ENCODE measurements at regions not wholly inside any gene's neighbourhood (a gene's known extent, or its start where the extent isn't known, plus 50 kb on each side); places are given as distances from the start of the nearest gene placed in this dataset.

DNA sequence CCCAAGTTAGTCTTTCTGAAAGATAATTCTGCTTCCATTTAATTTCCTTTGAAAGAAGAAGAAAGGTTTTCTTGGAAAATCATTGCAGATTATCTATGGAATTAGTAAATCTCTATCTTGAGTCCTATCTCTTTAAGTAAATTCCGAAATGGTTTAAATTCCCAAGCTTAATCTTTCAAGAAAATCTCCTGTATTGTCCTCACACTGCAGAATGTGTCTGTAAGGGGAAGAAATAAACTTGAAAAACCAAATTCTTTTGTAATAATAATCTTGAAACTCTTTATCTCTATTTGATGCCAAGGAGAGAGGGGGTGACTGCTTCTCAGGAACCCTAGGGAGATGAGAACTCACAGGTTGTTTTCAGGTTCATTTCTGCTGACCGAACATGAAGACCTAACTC lies 150.8 kb upstream of the ARHGAP28 start:
- Mint-ChIP-seq H3K4me3 (ENCODE audit: unreplicated experiment) (no peak overlapping the region), H3K27me3 (ENCODE audit: low read depth, unreplicated experiment) (peaks cover 2% of the 10 kb centered on the region), H3K9me3 (ENCODE audit: unreplicated experiment) (peaks cover 15% of the 10 kb centered on the region), H3K36me3 (ENCODE audit: low read depth, unreplicated experiment) (no peaks in the 10 kb centered on the region), H3K27ac (ENCODE audit: unreplicated experiment) (no peak overlapping the region), H3K4me1 (ENCODE audit: low read depth, unreplicated experiment) (no peaks in the 10 kb centered on the region)
- no peak for FAIRE-seq
- no peaks in the 10 kb centered on the region for H3K4me1 ChIP-seq (ENCODE audit: insufficient read depth, low read length)
- H3K27me3 ChIP-seq (ENCODE audit: insufficient read depth, low read length) = no peaks in the 10 kb centered on the region
- no peak for DNase-seq (ENCODE audit: low read depth)
- H3K27ac ChIP-seq (ENCODE audit: low read depth, low read length) = no peak overlapping the region
- TF ChIP-seq, protein P1, sequence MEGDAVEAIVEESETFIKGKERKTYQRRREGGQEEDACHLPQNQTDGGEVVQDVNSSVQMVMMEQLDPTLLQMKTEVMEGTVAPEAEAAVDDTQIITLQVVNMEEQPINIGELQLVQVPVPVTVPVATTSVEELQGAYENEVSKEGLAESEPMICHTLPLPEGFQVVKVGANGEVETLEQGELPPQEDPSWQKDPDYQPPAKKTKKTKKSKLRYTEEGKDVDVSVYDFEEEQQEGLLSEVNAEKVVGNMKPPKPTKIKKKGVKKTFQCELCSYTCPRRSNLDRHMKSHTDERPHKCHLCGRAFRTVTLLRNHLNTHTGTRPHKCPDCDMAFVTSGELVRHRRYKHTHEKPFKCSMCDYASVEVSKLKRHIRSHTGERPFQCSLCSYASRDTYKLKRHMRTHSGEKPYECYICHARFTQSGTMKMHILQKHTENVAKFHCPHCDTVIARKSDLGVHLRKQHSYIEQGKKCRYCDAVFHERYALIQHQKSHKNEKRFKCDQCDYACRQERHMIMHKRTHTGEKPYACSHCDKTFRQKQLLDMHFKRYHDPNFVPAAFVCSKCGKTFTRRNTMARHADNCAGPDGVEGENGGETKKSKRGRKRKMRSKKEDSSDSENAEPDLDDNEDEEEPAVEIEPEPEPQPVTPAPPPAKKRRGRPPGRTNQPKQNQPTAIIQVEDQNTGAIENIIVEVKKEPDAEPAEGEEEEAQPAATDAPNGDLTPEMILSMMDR (IDR thresholded peaks at IDR 0.05; ENCODE audit: insufficient read depth, low read depth, low read length) = no peak
- TF ChIP-seq EZH2 (IDR thresholded peaks at IDR 0.05; ENCODE audit: insufficient read depth, low read length) = no peak
- no peak overlapping the region for H3K4me2 ChIP-seq (ENCODE audit: low read length)
- H3K4me3 ChIP-seq (ENCODE audit: insufficient read depth, low read depth, low read length) = no peak overlapping the region
- no peaks in the 10 kb centered on the region for H4K20me1 ChIP-seq (ENCODE audit: insufficient read depth, low read length)
- no peaks in the 10 kb centered on the region for H3K9me3 ChIP-seq (ENCODE audit: insufficient read depth, low read depth, low read length)
- H2AFZ ChIP-seq (ENCODE audit: low read depth, low read length) = no peak overlapping the region
- no peaks in the 10 kb centered on the region for H3K36me3 ChIP-seq (ENCODE audit: insufficient read depth, low read length)
- H3K79me2 ChIP-seq (ENCODE audit: insufficient read depth, low read length) = no peaks in the 10 kb centered on the region
- H3K9ac ChIP-seq (ENCODE audit: low read length) = no peak overlapping the region

DNA sequence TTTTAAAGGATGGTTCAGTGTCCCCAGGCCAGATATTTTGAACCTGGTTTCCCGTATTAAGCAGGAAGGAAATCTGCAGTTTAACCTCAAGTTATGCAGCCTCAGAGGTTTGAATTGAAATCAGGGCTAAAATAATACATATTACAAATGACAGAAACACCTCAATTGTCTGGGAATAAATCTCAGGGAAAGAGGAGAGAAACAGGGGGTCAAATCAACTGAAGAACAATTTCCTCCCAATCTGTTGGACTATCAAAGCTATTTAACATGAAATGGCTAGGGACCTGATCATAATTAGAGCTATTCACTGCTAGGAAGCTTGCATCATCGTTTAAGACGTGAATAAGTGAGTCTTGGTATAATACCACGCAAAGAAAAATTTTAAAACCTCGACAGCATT lies 150.0 kb upstream of the ARHGAP28 start:
- Histone ChIP-seq H3K27me3 (ENCODE audit: insufficient read depth, low read length) (no peaks in the 10 kb centered on the region), H3K27ac (ENCODE audit: low read depth, low read length) (no peak overlapping the region), H3K9me3 (ENCODE audit: insufficient read depth, low read depth, low read length) (no peaks in the 10 kb centered on the region), H4K20me1 (ENCODE audit: insufficient read depth, low read length) (no peaks in the 10 kb centered on the region), H3K4me3 (ENCODE audit: insufficient read depth, low read depth, low read length) (no peak overlapping the region), H3K4me1 (ENCODE audit: insufficient read depth, low read length) (no peaks in the 10 kb centered on the region), H3K9ac (ENCODE audit: low read length) (no peak overlapping the region), H3K4me2 (ENCODE audit: low read length) (no peak overlapping the region), H3K36me3 (ENCODE audit: insufficient read depth, low read length) (no peaks in the 10 kb centered on the region), H3K79me2 (ENCODE audit: insufficient read depth, low read length) (no peaks in the 10 kb centered on the region), H2AFZ (ENCODE audit: low read depth, low read length) (no peak overlapping the region)
- H3K36me3 Mint-ChIP-seq (ENCODE audit: low read depth, unreplicated experiment) = no peaks in the 10 kb centered on the region
- no peaks in the 10 kb centered on the region for H3K4me1 Mint-ChIP-seq (ENCODE audit: low read depth, unreplicated experiment)
- H3K27ac Mint-ChIP-seq (ENCODE audit: unreplicated experiment) = no peak overlapping the region
- TF ChIP-seq EZH2 (IDR thresholded peaks at IDR 0.05; ENCODE audit: insufficient read depth, low read length) = no peak
- TF ChIP-seq, protein P1 (IDR thresholded peaks at IDR 0.05; ENCODE audit: insufficient read depth, low read depth, low read length) = no peak
- no peak for FAIRE-seq
- DNase-seq (ENCODE audit: low read depth) = no peak
- peaks cover 2% of the 10 kb centered on the region for H3K27me3 Mint-ChIP-seq (ENCODE audit: low read depth, unreplicated experiment)
- peaks cover 17% of the 10 kb centered on the region for H3K9me3 Mint-ChIP-seq (ENCODE audit: unreplicated experiment)
- H3K4me3 Mint-ChIP-seq (ENCODE audit: unreplicated experiment) = no peak overlapping the region

DNA sequence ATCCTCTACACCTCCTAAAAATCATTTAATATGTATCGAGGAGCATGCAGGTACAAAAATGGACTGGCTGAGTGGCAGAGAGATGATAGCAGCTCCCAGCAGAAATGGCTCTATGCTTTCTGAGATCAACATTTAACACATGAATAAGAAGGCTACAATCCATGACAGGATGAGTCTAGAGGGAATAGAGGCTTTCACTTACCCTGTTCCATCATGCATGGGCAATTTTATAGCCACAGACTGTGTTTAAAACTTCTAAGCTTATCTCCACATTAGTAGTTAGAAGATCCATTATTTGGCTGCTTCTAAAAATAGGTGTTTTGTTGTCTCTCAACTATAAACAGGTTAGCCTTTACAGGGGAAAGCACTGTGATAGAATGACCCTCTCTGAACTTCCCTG lies 149.1 kb upstream of the ARHGAP28 start:
- H2AFZ ChIP-seq (ENCODE audit: low read depth, low read length) = no peak overlapping the region
- H3K4me1 ChIP-seq (ENCODE audit: insufficient read depth, low read length) = no peaks in the 10 kb centered on the region
- Mint-ChIP-seq H3K4me3 (ENCODE audit: unreplicated experiment) (no peak overlapping the region), H3K4me1 (ENCODE audit: low read depth, unreplicated experiment) (no peaks in the 10 kb centered on the region), H3K9me3 (ENCODE audit: unreplicated experiment) (peaks cover 17% of the 10 kb centered on the region), H3K36me3 (ENCODE audit: low read depth, unreplicated experiment) (no peaks in the 10 kb centered on the region), H3K27me3 (ENCODE audit: low read depth, unreplicated experiment) (peaks cover 4% of the 10 kb centered on the region), H3K27ac (ENCODE audit: unreplicated experiment) (no peak overlapping the region)
- H3K36me3 ChIP-seq (ENCODE audit: insufficient read depth, low read length) = no peaks in the 10 kb centered on the region
- H3K9ac ChIP-seq (ENCODE audit: low read length) = no peak overlapping the region
- FAIRE-seq = no peak
- TF ChIP-seq, protein P1 (IDR thresholded peaks at IDR 0.05; ENCODE audit: insufficient read depth, low read depth, low read length) = no peak
- no peak for TF ChIP-seq EZH2 (IDR thresholded peaks at IDR 0.05; ENCODE audit: insufficient read depth, low read length)
- no peaks in the 10 kb centered on the region for H3K79me2 ChIP-seq (ENCODE audit: insufficient read depth, low read length)
- H3K27me3 ChIP-seq (ENCODE audit: insufficient read depth, low read length) = no peaks in the 10 kb centered on the region
- H3K4me2 ChIP-seq (ENCODE audit: low read length) = no peak overlapping the region
- no peak overlapping the region for H3K27ac ChIP-seq (ENCODE audit: low read depth, low read length)
- no peak overlapping the region for H3K4me3 ChIP-seq (ENCODE audit: insufficient read depth, low read depth, low read length)
- DNase-seq (ENCODE audit: low read depth) = no peak
- H4K20me1 ChIP-seq (ENCODE audit: insufficient read depth, low read length) = no peaks in the 10 kb centered on the region
- H3K9me3 ChIP-seq (ENCODE audit: insufficient read depth, low read depth, low read length) = no peaks in the 10 kb centered on the region
